ENCODE measurements at regions not wholly inside any gene's neighbourhood (a gene's known extent, or its start where the extent isn't known, plus 50 kb on each side); places are given as distances from the start of the nearest gene placed in this dataset.

GRCh38 chr2:163369111-163369510 lies 366.7 kb downstream of the FIGN start:
- Histone ChIP-seq H3K9me3 (ENCODE audit: control insufficient read depth, low read length) (no peaks in the 10 kb centered on the region), H3K4me1 (ENCODE audit: control insufficient read depth in 1 of 2, insufficient read depth in 2 of 2, low read length in 2 of 2) (no peaks in the 10 kb centered on the region), H3K27ac (ENCODE audit: low read depth in 1 of 2, low read length in 2 of 2) (no peak overlapping the region), H3K4me3 (ENCODE audit: low read length in 2 of 2) (no peak overlapping the region), H3K27me3 (ENCODE audit: control insufficient read depth in 1 of 2, insufficient read depth in 2 of 2, low read length in 1 of 2) (no peaks in the 10 kb centered on the region), H3K36me3 (ENCODE audit: control insufficient read depth in 1 of 2, insufficient read depth in 2 of 2, low read length in 1 of 2) (no peaks in the 10 kb centered on the region)
- DNase-seq: no peak
- no peak for ATAC-seq (ENCODE audit: low FRiP score)
- intact Hi-C loops (cut with DNase I): no loop called here
- WGBS, 2 donors: 53 to 65% methylated on average over 1 of the region's 1 CpG

- DNase-seq: no peak
- Histone ChIP-seq H3K36me3 (ENCODE audit: control insufficient read depth in 1 of 2, insufficient read depth in 2 of 2, low read length in 1 of 2) (no peaks in the 10 kb centered on the region), H3K27ac (ENCODE audit: low read depth in 1 of 2, low read length in 2 of 2) (no peak overlapping the region), H3K4me1 (ENCODE audit: control insufficient read depth in 1 of 2, insufficient read depth in 2 of 2, low read length in 2 of 2) (no peaks in the 10 kb centered on the region), H3K9me3 (ENCODE audit: control insufficient read depth, low read length) (no peaks in the 10 kb centered on the region), H3K4me3 (ENCODE audit: low read length in 2 of 2) (no peak overlapping the region), H3K27me3 (ENCODE audit: control insufficient read depth in 1 of 2, insufficient read depth in 2 of 2, low read length in 1 of 2) (no peaks in the 10 kb centered on the region)
- intact Hi-C loops (cut with DNase I): no loop called here
- no peak for ATAC-seq (ENCODE audit: low FRiP score)
These were observed 367.2 kb downstream of the FIGN start for GRCh38 chr2:163368655-163369054.

GRCh38 chr2:163367825-163368582 lies 367.8 kb downstream of the FIGN start:
- no peaks in the 10 kb centered on the region for H3K27me3 ChIP-seq (ENCODE audit: control insufficient read depth in 1 of 2, insufficient read depth in 2 of 2, low read length in 1 of 2)
- no peaks in the 10 kb centered on the region for H3K9me3 ChIP-seq (ENCODE audit: control insufficient read depth, low read length)
- WGBS, 2 donors: 79 to 85% methylated on average over 4 of the region's 4 CpGs
- H3K27ac ChIP-seq (ENCODE audit: low read depth in 1 of 2, low read length in 2 of 2): no peak overlapping the region
- H3K36me3 ChIP-seq (ENCODE audit: control insufficient read depth in 1 of 2, insufficient read depth in 2 of 2, low read length in 1 of 2): no peaks in the 10 kb centered on the region
- no peaks in the 10 kb centered on the region for H3K4me1 ChIP-seq (ENCODE audit: control insufficient read depth in 1 of 2, insufficient read depth in 2 of 2, low read length in 2 of 2)
- DNase-seq: no peak
- ATAC-seq (ENCODE audit: low FRiP score): no peak
- intact Hi-C loops (cut with DNase I): no loop called here
- H3K4me3 ChIP-seq (ENCODE audit: low read length in 2 of 2): no peak overlapping the region

- intact Hi-C loops (cut with DNase I): no loop called here
- Histone ChIP-seq H3K4me3 (ENCODE audit: low read length in 2 of 2) (no peak overlapping the region), H3K27me3 (ENCODE audit: control insufficient read depth in 1 of 2, insufficient read depth in 2 of 2, low read length in 1 of 2) (no peaks in the 10 kb centered on the region), H3K4me1 (ENCODE audit: control insufficient read depth in 1 of 2, insufficient read depth in 2 of 2, low read length in 2 of 2) (no peaks in the 10 kb centered on the region), H3K9me3 (ENCODE audit: control insufficient read depth, low read length) (no peaks in the 10 kb centered on the region), H3K36me3 (ENCODE audit: control insufficient read depth in 1 of 2, insufficient read depth in 2 of 2, low read length in 1 of 2) (no peaks in the 10 kb centered on the region), H3K27ac (ENCODE audit: low read depth in 1 of 2, low read length in 2 of 2) (no peak overlapping the region)
- DNase-seq (no peak), ATAC-seq (ENCODE audit: low FRiP score) (no peak)
These were observed 371.1 kb downstream of the FIGN start for GRCh38 chr2:163364736-163365135.

DNA sequence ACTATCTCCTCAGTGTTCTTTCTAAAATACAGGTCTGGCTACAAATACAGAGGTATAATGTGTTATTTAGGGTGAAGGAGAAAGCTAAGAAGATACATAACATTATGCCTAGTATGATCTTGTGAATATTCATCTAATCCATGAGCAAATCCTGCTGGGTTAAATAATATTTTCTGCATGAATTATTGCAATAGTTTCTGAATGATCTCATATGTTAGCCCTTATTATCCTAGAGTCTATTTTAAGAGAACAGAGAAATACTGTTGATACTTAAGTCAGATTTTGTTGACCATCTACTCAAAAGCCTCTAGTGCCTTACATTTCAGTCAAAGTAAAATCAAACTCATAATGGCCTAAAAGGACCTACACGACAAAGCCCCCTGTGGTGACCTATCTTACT lies 382.3 kb downstream of the FIGN start:
- Histone ChIP-seq H3K27me3 (ENCODE audit: control insufficient read depth in 1 of 2, insufficient read depth in 2 of 2, low read length in 1 of 2) (no peaks in the 10 kb centered on the region), H3K9me3 (ENCODE audit: control insufficient read depth, low read length) (no peaks in the 10 kb centered on the region), H3K4me1 (ENCODE audit: control insufficient read depth in 1 of 2, insufficient read depth in 2 of 2, low read length in 2 of 2) (peaks cover 2 to 4% of the 10 kb centered on the region in 2 donors), H3K36me3 (ENCODE audit: control insufficient read depth in 1 of 2, insufficient read depth in 2 of 2, low read length in 1 of 2) (no peaks in the 10 kb centered on the region), H3K27ac (ENCODE audit: low read depth in 1 of 2, low read length in 2 of 2) (no peak overlapping the region), H3K4me3 (ENCODE audit: low read length in 2 of 2) (no peak overlapping the region)
- no peak for ATAC-seq (ENCODE audit: low FRiP score)
- DNase-seq: no peak
- 12 to 21% methylated on average over 1 of the region's 1 CpG for WGBS, 2 donors
- intact Hi-C loops (cut with DNase I): loop anchor here (5.0 to 10.0 kb wide), 3 partner anchors 381 to 781 kb away; partner anchors contain the start of gene FIGN (in 1 of the 2)

GRCh38 chr2:163351966-163352365 lies 383.8 kb downstream of the FIGN start:
- Histone ChIP-seq H3K4me1 (ENCODE audit: control insufficient read depth in 1 of 2, insufficient read depth in 2 of 2, low read length in 2 of 2) (peaks cover 2 to 4% of the 10 kb centered on the region in 2 donors), H3K4me3 (ENCODE audit: low read length in 2 of 2) (no peak overlapping the region), H3K9me3 (ENCODE audit: control insufficient read depth, low read length) (no peaks in the 10 kb centered on the region), H3K27ac (ENCODE audit: low read depth in 1 of 2, low read length in 2 of 2) (no peak overlapping the region), H3K27me3 (ENCODE audit: control insufficient read depth in 1 of 2, insufficient read depth in 2 of 2, low read length in 1 of 2) (no peaks in the 10 kb centered on the region), H3K36me3 (ENCODE audit: control insufficient read depth in 1 of 2, insufficient read depth in 2 of 2, low read length in 1 of 2) (no peaks in the 10 kb centered on the region)
- DNase-seq: no peak
- ATAC-seq (ENCODE audit: low FRiP score): no peak
- WGBS, 2 donors: 96 to 100% methylated on average over 2 of the region's 2 CpGs
- intact Hi-C loops (cut with DNase I): loop anchor here (5.0 to 10.0 kb wide), 3 partner anchors 383 to 783 kb away; partner anchors contain the start of gene FIGN (in 1 of the 2)

GRCh38 chr2:163351143-163351542 lies 384.7 kb downstream of the FIGN start:
- 71 to 81% methylated on average over 3 of the region's 3 CpGs for WGBS, 2 donors
- no peak overlapping the region for H3K4me3 ChIP-seq (ENCODE audit: low read length in 2 of 2)
- H3K4me1 ChIP-seq (ENCODE audit: control insufficient read depth in 1 of 2, insufficient read depth in 2 of 2, low read length in 2 of 2): peaks cover 2 to 4% of the 10 kb centered on the region in 2 donors
- no peaks in the 10 kb centered on the region for H3K36me3 ChIP-seq (ENCODE audit: control insufficient read depth in 1 of 2, insufficient read depth in 2 of 2, low read length in 1 of 2)
- H3K27me3 ChIP-seq (ENCODE audit: control insufficient read depth in 1 of 2, insufficient read depth in 2 of 2, low read length in 1 of 2): no peaks in the 10 kb centered on the region
- H3K27ac ChIP-seq (ENCODE audit: low read depth in 1 of 2, low read length in 2 of 2): no peak overlapping the region
- no peak for ATAC-seq (ENCODE audit: low FRiP score)
- intact Hi-C loops (cut with DNase I): loop anchor here (5.0 to 10.0 kb wide), 3 partner anchors 384 to 784 kb away; partner anchors contain the start of gene FIGN (in 1 of the 2)
- no peaks in the 10 kb centered on the region for H3K9me3 ChIP-seq (ENCODE audit: control insufficient read depth, low read length)
- DNase-seq: no peak

- 72 to 74% methylated on average over 8 of the region's 8 CpGs for WGBS, 2 donors
- intact Hi-C loops (cut with DNase I): loop anchor here (5.0 to 10.0 kb wide), 6 partner anchors 383 to 1083 kb away; no protein-coding TSS in a partner anchor
- Histone ChIP-seq H3K36me3 (ENCODE audit: control insufficient read depth in 1 of 2, insufficient read depth in 2 of 2, low read length in 1 of 2) (no peaks in the 10 kb centered on the region), H3K27ac (ENCODE audit: low read depth in 1 of 2, low read length in 2 of 2) (peak overlapping the region in 1 of 2 donors; percentile 57), H3K27me3 (ENCODE audit: control insufficient read depth in 1 of 2, insufficient read depth in 2 of 2, low read length in 1 of 2) (no peaks in the 10 kb centered on the region), H3K4me3 (ENCODE audit: low read length in 2 of 2) (peak overlapping the region in 1 of 2 donors; percentile 27), H3K9me3 (ENCODE audit: control insufficient read depth, low read length) (no peaks in the 10 kb centered on the region), H3K4me1 (ENCODE audit: control insufficient read depth in 1 of 2, insufficient read depth in 2 of 2, low read length in 2 of 2) (peaks cover 2 to 4% of the 10 kb centered on the region in 2 donors)
- DNase-seq (no peak), ATAC-seq (ENCODE audit: low FRiP score) (peak; percentile 27)
These were observed 386.9 kb downstream of the FIGN start for GRCh38 chr2:163348857-163349380.

Data from aorta (tissue), 5 donors.